ENCODE measurements at regions not wholly inside any gene's neighbourhood (a gene's known extent, or its start where the extent isn't known, plus 50 kb on each side); places are given as distances from the start of the nearest gene placed in this dataset.

DNA sequence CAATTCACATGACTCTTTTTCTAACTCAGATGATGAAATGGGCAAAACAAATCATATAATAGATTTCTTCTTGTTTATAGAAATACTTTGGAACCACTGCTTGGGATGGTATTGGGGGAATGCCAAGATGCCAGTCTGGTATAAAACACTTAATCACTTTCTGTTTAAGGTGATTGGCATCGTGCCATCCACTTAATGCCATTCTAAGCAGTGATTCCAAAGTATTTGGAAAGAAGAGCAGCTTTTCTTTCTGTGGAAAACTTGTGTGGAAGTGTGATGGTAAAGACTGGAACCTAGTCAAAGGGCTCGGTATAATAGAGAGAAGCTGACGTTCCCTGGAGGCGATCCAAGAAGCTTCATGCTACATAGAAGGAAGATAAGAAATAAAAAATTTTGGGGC, 120.6 kb downstream of the TMEM26 start:
- no peak for DNase-seq (ENCODE audit: low read depth)
- no peak overlapping the region for H3K4me3 ChIP-seq (ENCODE audit: low read depth, low read length)
- TF ChIP-seq, protein P1, sequence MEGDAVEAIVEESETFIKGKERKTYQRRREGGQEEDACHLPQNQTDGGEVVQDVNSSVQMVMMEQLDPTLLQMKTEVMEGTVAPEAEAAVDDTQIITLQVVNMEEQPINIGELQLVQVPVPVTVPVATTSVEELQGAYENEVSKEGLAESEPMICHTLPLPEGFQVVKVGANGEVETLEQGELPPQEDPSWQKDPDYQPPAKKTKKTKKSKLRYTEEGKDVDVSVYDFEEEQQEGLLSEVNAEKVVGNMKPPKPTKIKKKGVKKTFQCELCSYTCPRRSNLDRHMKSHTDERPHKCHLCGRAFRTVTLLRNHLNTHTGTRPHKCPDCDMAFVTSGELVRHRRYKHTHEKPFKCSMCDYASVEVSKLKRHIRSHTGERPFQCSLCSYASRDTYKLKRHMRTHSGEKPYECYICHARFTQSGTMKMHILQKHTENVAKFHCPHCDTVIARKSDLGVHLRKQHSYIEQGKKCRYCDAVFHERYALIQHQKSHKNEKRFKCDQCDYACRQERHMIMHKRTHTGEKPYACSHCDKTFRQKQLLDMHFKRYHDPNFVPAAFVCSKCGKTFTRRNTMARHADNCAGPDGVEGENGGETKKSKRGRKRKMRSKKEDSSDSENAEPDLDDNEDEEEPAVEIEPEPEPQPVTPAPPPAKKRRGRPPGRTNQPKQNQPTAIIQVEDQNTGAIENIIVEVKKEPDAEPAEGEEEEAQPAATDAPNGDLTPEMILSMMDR (IDR thresholded peaks at IDR 0.05; ENCODE audit: insufficient read depth, low read depth, low read length, missing control alignments) = no peak

DNA sequence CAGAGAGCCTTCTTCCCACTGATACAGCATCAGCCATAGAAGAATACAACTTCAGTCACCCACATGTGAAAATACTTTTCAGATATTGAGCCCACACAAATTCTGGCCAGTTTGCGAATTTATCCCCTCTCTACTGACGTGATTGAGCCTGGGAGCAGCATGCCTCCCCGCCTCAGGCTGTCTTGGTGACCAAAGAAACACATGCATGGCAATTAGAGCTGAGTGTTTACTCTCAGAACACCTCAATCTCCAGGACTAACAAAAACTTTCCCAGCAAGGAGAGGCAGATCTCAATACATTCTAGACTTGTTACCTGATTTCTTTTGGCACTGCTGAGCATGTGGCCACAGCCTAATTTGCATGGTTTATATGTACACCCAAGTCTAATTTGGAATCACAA, 122.5 kb downstream of the TMEM26 start:
- TF ChIP-seq, protein P1 (IDR thresholded peaks at IDR 0.05; ENCODE audit: insufficient read depth, low read depth, low read length, missing control alignments) = no peak
- peak; percentile 2 for DNase-seq (ENCODE audit: low read depth)
- H3K4me3 ChIP-seq (ENCODE audit: low read depth, low read length) = no peak overlapping the region

DNA sequence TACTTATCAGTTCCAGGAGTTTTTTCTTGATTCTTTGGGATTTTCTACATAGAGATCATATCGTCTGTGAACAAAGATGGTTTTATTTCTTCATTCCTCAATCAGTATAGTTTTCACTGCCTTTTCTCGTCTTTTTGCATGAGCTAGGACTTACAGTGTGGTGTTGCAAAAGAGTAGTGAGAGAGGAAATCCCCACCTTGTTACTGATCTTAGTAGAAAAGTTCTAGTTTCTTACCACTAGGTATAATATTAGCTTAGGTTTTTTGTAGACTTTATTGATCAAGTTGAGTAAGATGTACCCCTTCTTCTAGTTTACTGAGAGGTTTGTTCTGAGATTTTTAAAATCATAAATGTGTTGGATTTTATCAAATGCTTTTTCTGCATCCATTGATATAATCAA, 123.3 kb downstream of the TMEM26 start:
- TF ChIP-seq, protein P1 (IDR thresholded peaks at IDR 0.05; ENCODE audit: insufficient read depth, low read depth, low read length, missing control alignments) = no peak
- H3K4me3 ChIP-seq (ENCODE audit: low read depth, low read length) = no peak overlapping the region
- peak; percentile 8 for DNase-seq (ENCODE audit: low read depth)

DNA sequence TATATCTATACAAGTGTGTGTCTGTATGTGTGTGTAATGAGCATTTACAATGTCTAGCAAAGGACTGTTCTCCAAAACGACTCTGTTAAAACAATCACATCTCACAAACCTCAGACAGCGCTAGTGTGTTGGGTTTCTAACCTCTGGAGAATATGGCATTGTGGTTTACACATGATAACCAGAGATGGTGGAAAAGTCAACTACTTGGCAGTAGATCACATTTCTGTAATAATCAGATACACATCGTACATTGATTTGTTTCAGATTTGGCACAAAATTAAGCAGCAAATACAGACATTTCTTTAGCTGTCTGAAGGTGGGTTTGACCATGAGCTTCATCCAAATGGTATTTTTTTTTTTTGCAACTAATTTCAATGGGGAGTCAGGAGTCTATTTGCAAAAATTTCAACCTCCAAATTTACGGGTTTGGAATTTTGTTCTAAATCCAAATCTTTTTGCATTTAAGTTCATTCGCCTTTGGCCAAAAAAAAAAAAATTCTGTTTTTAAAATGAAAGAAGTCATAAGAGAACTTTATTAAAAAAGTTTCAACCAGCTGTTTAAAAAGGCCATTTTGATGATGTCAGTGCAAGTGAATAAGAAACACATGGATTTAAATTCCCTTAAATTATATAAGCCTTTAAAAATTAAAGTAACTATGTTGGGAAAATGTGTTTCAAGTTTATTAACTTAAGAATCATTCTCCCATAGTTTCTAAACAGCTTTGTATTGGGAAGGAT, 127.8 kb downstream of the TMEM26 start:
- TF ChIP-seq, protein P1 (IDR thresholded peaks at IDR 0.05; ENCODE audit: insufficient read depth, low read depth, low read length, missing control alignments) = no peak

DNA sequence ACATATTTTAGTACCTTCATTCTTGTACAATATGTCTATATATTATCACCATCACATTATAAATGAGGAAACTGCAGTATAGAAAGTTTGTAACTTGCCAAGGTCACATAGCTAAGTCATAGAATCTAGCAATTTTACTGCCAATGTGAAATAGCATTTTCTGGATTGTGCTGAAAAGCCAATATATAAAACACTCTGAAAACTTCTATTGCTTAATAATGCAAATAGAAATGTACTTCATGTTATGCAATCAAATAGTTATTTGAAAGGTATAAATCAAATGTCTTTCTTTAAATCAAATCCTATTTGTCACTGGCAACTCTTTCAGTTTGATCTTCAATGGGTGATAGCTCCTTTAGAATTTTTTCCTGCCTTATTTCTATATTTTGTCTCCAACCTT, 129.5 kb downstream of the TMEM26 start:
- TF ChIP-seq, protein P1 (IDR thresholded peaks at IDR 0.05; ENCODE audit: insufficient read depth, low read depth, low read length, missing control alignments) = no peak
- no peak overlapping the region for H3K4me3 ChIP-seq (ENCODE audit: low read depth, low read length)
- no peak for DNase-seq (ENCODE audit: low read depth)

More for the DNA sequence above, 127.8 kb downstream of the TMEM26 start:
- no peak for DNase-seq (ENCODE audit: low read depth)
- no peak overlapping the region for H3K4me3 ChIP-seq (ENCODE audit: low read depth, low read length)

DNA sequence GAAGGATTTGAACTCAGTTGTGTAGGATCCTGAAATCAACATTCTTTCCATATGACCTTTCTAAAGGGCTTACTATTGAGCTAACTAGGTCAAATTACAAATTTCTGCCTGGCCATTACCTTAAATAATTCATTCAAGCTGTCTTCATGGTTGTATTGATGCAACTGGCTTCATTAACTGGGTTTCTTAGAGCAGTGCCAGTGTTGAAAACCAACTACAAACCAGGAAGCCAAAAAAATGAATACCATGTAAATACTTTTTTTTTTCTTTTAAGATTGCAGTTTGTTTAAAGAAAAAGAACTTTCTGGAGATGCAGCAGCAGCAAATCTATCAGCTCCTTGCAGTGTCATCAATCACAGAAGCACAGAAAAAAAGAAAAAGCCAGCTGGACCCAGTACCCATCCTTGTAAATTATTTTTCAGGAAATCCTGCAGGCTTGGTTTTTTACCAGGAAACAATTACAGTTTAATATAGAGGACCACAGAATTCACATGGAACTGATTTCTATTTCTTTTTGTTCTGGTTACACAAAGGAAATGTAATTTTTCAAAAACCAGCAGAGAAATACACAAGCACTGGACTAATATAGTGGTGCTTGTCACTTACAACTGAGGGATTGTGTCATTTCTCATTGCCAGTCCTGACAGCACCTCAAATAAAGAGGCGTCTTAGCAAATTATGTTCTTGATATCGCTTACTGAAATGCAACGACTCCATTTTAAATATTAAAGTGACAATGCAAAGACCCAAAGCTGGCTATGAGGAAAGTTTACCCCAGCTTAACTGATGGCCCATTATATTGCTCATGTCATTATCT, 131.9 kb downstream of the TMEM26 start:
- TF ChIP-seq, protein P1 (IDR thresholded peaks at IDR 0.05; ENCODE audit: insufficient read depth, low read depth, low read length, missing control alignments) = no peak
- no peak for DNase-seq (ENCODE audit: low read depth)
- H3K4me3 ChIP-seq (ENCODE audit: low read depth, low read length) = no peak overlapping the region

Data from GM12865 (cell line).